ENCODE measurements at regions not wholly inside any gene's neighbourhood (a gene's known extent, or its start where the extent isn't known, plus 50 kb on each side); places are given as distances from the start of the nearest gene placed in this dataset.

DNA sequence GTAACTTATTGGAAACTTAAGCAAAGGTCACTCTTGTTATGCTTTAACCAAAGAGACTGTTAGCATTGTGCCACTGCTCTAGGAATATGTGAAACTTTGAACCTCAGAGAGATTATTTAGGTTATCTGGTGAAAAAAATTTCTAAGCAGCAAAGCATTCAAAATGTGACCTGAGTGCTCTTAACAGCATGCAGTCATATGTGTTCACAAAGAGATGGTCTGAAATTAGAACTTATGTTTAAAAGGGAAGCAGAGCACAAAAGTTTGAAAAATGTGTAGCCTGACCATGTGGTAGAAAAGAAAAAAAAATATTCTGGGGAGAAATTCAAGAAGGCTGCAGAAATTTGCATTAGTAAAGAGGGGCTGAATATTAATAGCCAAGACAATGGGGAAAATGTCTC, 420.2 kb upstream of the CADM2 start:
- no peak for TF ChIP-seq CTCF (IDR thresholded peaks at IDR 0.05; ENCODE audit: low read depth, low read length, poor library complexity, severe bottlenecking)
- no peak for TF ChIP-seq EZH2phosphoT487 (IDR thresholded peaks at IDR 0.05; ENCODE audit: borderline replicate concordance, low read length)

All from DOHH2 (cell line).